Loucy (cell line): ENCODE measurements at regions not wholly inside any gene's neighbourhood (a gene's known extent, or its start where the extent isn't known, plus 50 kb on each side); places are given as distances from the start of the nearest gene placed in this dataset.

Source experiments
- H2AFZ ChIP-seq: fragments of 200-600 bp; sonication (generic); 2 replicates; pipeline ENCODE4 v1.6.0; 2016; ENCODE audit warnings: antibody characterized with exemption, mild to moderate bottlenecking, low read length, moderate library complexity
- H3F3A ChIP-seq: fragments of 200-600 bp; 2 replicates; pipeline ENCODE4 v1.6.0; 2016; ENCODE audit warnings: antibody characterized with exemption, low read depth, mild to moderate bottlenecking
- H3K27me3 ChIP-seq: fragments of 200-600 bp; sonication (generic); 2 replicates; pipeline ENCODE4 v1.6.1; 2014; ENCODE audit warnings: low read length, mild to moderate bottlenecking; ENCODE audit not compliant: insufficient read depth, poor library complexity, severe bottlenecking
- H3K36me3 ChIP-seq: fragments of 200-600 bp; sonication (generic); 2 replicates; pipeline ENCODE4 v1.6.1; 2016; ENCODE audit warnings: low read length; ENCODE audit not compliant: insufficient read depth
- H3K4me1 ChIP-seq: fragments of 200-600 bp; sonication (generic); 2 replicates; pipeline ENCODE4 v1.5.1; 2014; ENCODE audit warnings: low read length, mild to moderate bottlenecking; ENCODE audit not compliant: insufficient read depth, poor library complexity, severe bottlenecking
- H3K4me2 ChIP-seq: fragments of 200-600 bp; sonication (generic); 2 replicates; pipeline ENCODE4 v1.6.0; 2014; ENCODE audit warnings: antibody characterized with exemption, low read length, low read depth, mild to moderate bottlenecking; ENCODE audit not compliant: poor library complexity, severe bottlenecking
- H3K4me3 ChIP-seq: fragments of 200-600 bp; sonication (generic); 2 replicates; pipeline ENCODE4 v1.5.1; 2014; ENCODE audit warnings: low read length, mild to moderate bottlenecking, mixed read lengths; ENCODE audit not compliant: poor library complexity, severe bottlenecking
- H3K79me2 ChIP-seq: fragments of 200-600 bp; sonication (generic); 2 replicates; pipeline ENCODE4 v1.6.1; 2014; ENCODE audit warnings: low read length; ENCODE audit not compliant: insufficient read depth
- H3K9ac ChIP-seq: fragments of 200-600 bp; sonication (generic); 2 replicates; pipeline ENCODE4 v1.6.0; 2014; ENCODE audit warnings: mild to moderate bottlenecking, low read depth, low read length, moderate library complexity; ENCODE audit not compliant: poor library complexity, severe bottlenecking
- H3K9me2 ChIP-seq: fragments of 200-600 bp; sonication (generic); replicated peaks from 2 replicates; pipeline ENCODE4 v1.6.1; 2016; ENCODE audit warnings: low read depth, low read length, mixed read lengths
- H3K9me3 ChIP-seq: fragments of 200-600 bp; sonication (generic); 2 replicates; pipeline ENCODE4 v1.6.1; 2014; ENCODE audit warnings: mild to moderate bottlenecking, antibody characterized with exemption, low read length, low read depth; ENCODE audit not compliant: insufficient read depth
- H4K20me1 ChIP-seq: fragments of 200-600 bp; sonication (generic); 2 replicates; pipeline ENCODE4 v1.6.0; 2014; ENCODE audit warnings: antibody characterized with exemption, low read length, mild to moderate bottlenecking; ENCODE audit not compliant: insufficient read depth, poor library complexity, severe bottlenecking
- EZH2phosphoT487 ChIP-seq: fragments of 200-600 bp; IDR thresholded peaks from 2 replicates; pipeline ENCODE4 v1.6.1; 2018; ENCODE audit warnings: antibody characterized with exemption, mild to moderate bottlenecking, moderate library complexity, borderline replicate concordance
- TF ChIP-seq, protein P1 (sequence below): fragments of 200-600 bp; sonication (generic); conservative IDR thresholded peaks from 2 replicates; pipeline ENCODE4 v1.5.1; 2014; ENCODE audit warnings: mild to moderate bottlenecking, antibody characterized with exemption, low read length

DNA sequence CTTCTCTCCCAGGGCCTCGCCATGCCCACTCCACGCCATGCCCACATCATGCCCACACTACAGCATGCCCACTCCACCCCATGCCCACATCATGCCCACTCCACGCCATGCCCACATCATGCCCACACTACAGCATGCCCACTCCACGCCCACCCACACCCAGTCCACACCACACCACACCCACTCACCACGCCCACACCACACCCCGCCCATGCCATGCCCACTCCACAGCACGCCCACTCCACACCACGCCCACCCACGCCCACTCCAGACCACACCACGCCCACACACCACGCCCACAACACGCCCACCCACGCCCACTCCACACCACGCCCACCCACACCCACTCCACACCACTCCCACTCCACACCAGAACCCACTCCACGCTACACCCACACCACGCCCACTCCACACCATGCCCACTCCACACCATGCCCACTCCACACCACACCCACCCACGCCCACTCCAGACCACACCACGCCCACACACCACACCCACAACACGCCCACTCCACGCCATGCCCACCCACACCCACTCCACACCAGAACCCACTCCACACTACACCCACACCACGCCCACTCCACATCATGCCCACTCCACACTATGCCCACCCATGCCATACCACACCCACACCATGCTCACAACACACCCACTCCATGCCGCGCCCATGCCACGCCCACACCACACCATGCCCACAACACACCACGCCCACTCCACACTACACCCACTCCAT is 88.6 kb downstream of the ERMARD start:
- Histone ChIP-seq H3K36me3 (no peaks in the 10 kb centered on the region), H2AFZ (no peak overlapping the region), H4K20me1 (no peaks in the 10 kb centered on the region), H3K4me2 (no peak overlapping the region), H3K9me2 (no peaks in the 10 kb centered on the region), H3K9me3 (no peaks in the 10 kb centered on the region; the same call in 1 of the 2 replicates), H3K4me3 (no peak overlapping the region), H3K79me2 (no peaks in the 10 kb centered on the region), H3K27me3 (no peaks in the 10 kb centered on the region), H3K9ac (no peak overlapping the region), H3K4me1 (no peaks in the 10 kb centered on the region), H3F3A (no peaks in the 10 kb centered on the region)
- TF ChIP-seq, protein P1, sequence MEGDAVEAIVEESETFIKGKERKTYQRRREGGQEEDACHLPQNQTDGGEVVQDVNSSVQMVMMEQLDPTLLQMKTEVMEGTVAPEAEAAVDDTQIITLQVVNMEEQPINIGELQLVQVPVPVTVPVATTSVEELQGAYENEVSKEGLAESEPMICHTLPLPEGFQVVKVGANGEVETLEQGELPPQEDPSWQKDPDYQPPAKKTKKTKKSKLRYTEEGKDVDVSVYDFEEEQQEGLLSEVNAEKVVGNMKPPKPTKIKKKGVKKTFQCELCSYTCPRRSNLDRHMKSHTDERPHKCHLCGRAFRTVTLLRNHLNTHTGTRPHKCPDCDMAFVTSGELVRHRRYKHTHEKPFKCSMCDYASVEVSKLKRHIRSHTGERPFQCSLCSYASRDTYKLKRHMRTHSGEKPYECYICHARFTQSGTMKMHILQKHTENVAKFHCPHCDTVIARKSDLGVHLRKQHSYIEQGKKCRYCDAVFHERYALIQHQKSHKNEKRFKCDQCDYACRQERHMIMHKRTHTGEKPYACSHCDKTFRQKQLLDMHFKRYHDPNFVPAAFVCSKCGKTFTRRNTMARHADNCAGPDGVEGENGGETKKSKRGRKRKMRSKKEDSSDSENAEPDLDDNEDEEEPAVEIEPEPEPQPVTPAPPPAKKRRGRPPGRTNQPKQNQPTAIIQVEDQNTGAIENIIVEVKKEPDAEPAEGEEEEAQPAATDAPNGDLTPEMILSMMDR = no peak
- TF ChIP-seq EZH2phosphoT487 = no peak

DNA sequence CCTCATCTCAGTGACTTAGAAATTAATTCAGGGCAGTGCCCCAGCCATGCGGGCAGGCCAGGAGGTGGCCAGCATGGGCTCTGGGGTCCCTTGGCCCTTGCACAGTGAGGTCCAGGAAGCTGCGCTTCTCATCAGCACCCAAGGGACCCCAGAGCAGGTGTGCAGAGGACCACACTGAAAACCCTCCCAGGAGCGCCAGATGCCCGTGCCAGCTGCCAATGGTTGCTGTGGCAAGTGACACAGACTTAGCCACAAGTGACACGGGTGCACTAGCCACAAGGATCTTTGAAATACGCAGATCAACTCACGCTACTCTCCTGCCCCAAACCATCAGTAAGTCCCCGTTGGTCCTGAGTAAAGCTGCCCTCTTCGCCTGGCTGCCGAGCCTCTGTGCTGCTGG is 88.1 kb downstream of the ERMARD start:
- Histone ChIP-seq H3K4me2 (no peak overlapping the region), H3K27me3 (no peaks in the 10 kb centered on the region), H3K9me3 (no peaks in the 10 kb centered on the region; the same call in 1 of the 2 replicates), H3F3A (no peaks in the 10 kb centered on the region), H3K79me2 (no peaks in the 10 kb centered on the region), H3K4me3 (no peak overlapping the region), H3K4me1 (peaks cover 4% of the 10 kb centered on the region), H3K36me3 (no peaks in the 10 kb centered on the region), H2AFZ (no peak overlapping the region), H3K9ac (no peak overlapping the region), H4K20me1 (no peaks in the 10 kb centered on the region), H3K9me2 (no peaks in the 10 kb centered on the region)
- no peak for TF ChIP-seq EZH2phosphoT487
- TF ChIP-seq, protein P1 = no peak

DNA sequence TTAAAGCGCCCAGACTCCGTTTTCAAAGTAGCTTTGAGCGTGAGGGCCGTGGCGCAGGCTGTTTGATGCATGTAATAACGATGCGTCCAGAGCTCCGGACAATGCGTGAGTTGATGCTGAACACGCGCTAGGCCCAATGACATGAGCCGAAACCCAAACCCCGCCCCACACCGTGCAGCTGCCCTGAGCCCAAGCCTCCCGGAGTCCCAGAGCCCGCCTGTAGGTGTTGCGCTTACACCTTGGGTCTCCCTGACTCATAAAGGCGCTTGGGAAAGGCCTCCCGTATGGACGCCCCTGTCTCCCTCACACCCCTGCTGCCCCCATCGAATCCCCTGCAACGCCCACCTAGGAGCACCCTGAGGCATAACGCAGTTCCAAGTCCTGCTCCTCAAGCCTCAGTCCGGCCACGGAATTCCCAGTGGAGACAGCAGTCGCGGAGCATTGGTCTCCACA is 87.6 kb downstream of the ERMARD start:
- TF ChIP-seq EZH2phosphoT487 = no peak
- TF ChIP-seq, protein P1 = no peak
- no peaks in the 10 kb centered on the region for H3K27me3 ChIP-seq
- no peaks in the 10 kb centered on the region for H3K79me2 ChIP-seq
- no peaks in the 10 kb centered on the region for H4K20me1 ChIP-seq
- no peak overlapping the region for H2AFZ ChIP-seq
- H3K9ac ChIP-seq = no peak overlapping the region
- peaks cover 8% of the 10 kb centered on the region for H3K4me1 ChIP-seq
- no peak overlapping the region for H3K4me3 ChIP-seq
- H3K9me3 ChIP-seq = no peaks in the 10 kb centered on the region; the same call in 1 of the 2 replicates
- H3K4me2 ChIP-seq = no peak overlapping the region
- H3K36me3 ChIP-seq = no peaks in the 10 kb centered on the region
- H3K9me2 ChIP-seq = no peaks in the 10 kb centered on the region
- no peaks in the 10 kb centered on the region for H3F3A ChIP-seq
